K562 (cell line): ENCODE measurements at regions not wholly inside any gene's neighbourhood (a gene's known extent, or its start where the extent isn't known, plus 50 kb on each side); places are given as distances from the start of the nearest gene placed in this dataset.

Experiments
- ATAC-seq: fragments of 200-7000 bp; cut with Tn5 transposase; 3 replicates; pipeline ENCODE4 v1.9.1; 2020; ENCODE audit warnings: moderate library complexity
- BruUV-seq: library from RNA; stranded (reverse); fragments of 400-500 nt; replicated peaks from 2 replicates; lab custom pipeline; 2021; lab: Mats Ljungman, UMichigan
- CTCF ChIA-PET: fragments of 300-600 bp; formaldehyde crosslinking; extraction: SDS; loops from one replicate; lab custom pipeline; 2021; ENCODE audit warnings: low intra/inter-chr PET ratio; lab: Yijun Ruan, JAX
- POLR2A ChIA-PET: fragments of 300-600, 350-650 bp; sonication (Branson Sonifier 250); formaldehyde crosslinking; extraction: SDS; loops from one replicate; lab custom pipeline; 2021; ENCODE audit warnings: antibody characterized with exemption, inconsistent platforms; lab: Yijun Ruan, JAX
- DNase-seq, 4 experiments: peaks; one replicate each; pipeline versions ENCODE4 v3.0.0 to v3.0.0-alpha.2; 2011 to 2018; ENCODE audit warnings: low spot score in 3 of 4, mixed read lengths in 3 of 4; ENCODE audit errors: extremely low read depth in 1 of 4
- FAIRE-seq: peaks from 2 replicates; lab custom pipeline; 2011; peaks lifted over from hg19 to GRCh38; lab: Jason Lieb, UNC
- H2AFZ ChIP-seq: 2 replicates; pipeline ENCODE4 v1.6.0; 2011; ENCODE audit warnings: low read depth, low read length, control low read depth, inconsistent platforms
- H3K27ac ChIP-seq: fragments of 200-600 bp; 3 replicates; pipeline ENCODE4 v1.8.0; 2011; ENCODE audit warnings: low read depth, mild to moderate bottlenecking, control low read depth, inconsistent platforms, low read length, moderate library complexity, mixed read lengths; ENCODE audit errors: extremely low read depth
- H3K27me3 ChIP-seq, 2 experiments: fragments of 300-600 bp in 1 of 2; 2 replicates in 1 of 2; 3 replicates in 1 of 2; pipeline versions ENCODE4 v1.6.0 to v1.8.0; 2011; ENCODE audit warnings: inconsistent platforms in 2 of 2, low read length in 2 of 2, mild to moderate bottlenecking in 1 of 2, mixed read lengths in 1 of 2, moderate library complexity in 1 of 2; ENCODE audit not compliant: control insufficient read depth in 2 of 2, insufficient read depth in 2 of 2
- H3K36me3 ChIP-seq: fragments of 300-600 bp; 3 replicates; pipeline ENCODE4 v1.8.0; 2011; ENCODE audit warnings: mild to moderate bottlenecking, low read length, inconsistent platforms; ENCODE audit not compliant: control insufficient read depth, insufficient read depth
- H3K4me1 ChIP-seq, 2 experiments: fragments of 200-600 bp in 1 of 2; replicated peaks in 1 of 2; 2 replicates in 1 of 2; 3 replicates in 1 of 2; pipeline versions ENCODE4 v1.5.1 to v1.8.0; 2011; ENCODE audit warnings: inconsistent platforms in 2 of 2, low read length in 2 of 2, mild to moderate bottlenecking in 1 of 2, mixed read lengths in 1 of 2, moderate library complexity in 1 of 2; ENCODE audit not compliant: control insufficient read depth in 2 of 2, insufficient read depth in 2 of 2
- H3K4me2 ChIP-seq: 2 replicates; pipeline ENCODE4 v1.6.1; 2011; ENCODE audit warnings: low read length, control low read depth, inconsistent platforms, mixed read lengths; ENCODE audit not compliant: insufficient read depth
- H3K4me3 ChIP-seq: fragments of 200-600 bp; sonication (generic), shearing (Covaris generic); 2 replicates; pipeline ENCODE4 v1.5.1; 2016; ENCODE audit warnings: control low read depth, inconsistent platforms
- H3K79me2 ChIP-seq: fragments of 200-600 bp; 3 replicates; pipeline ENCODE4 v1.8.0; 2011; ENCODE audit warnings: low read length, inconsistent platforms; ENCODE audit not compliant: control insufficient read depth, insufficient read depth
- H3K9ac ChIP-seq, 2 experiments: 2 replicates each; pipeline versions ENCODE4 v1.6.0 to v1.6.1; 2011; ENCODE audit warnings: low read depth in 2 of 2, low read length in 2 of 2, control low read depth in 1 of 2, inconsistent platforms in 1 of 2, mild to moderate bottlenecking in 1 of 2, mixed read lengths in 1 of 2; ENCODE audit not compliant: insufficient read depth in 1 of 2
- H3K9me1 ChIP-seq: one replicate; pipeline ENCODE4 v1.6.0; 2011; ENCODE audit warnings: inconsistent platforms, mild to moderate bottlenecking, low read length, moderate library complexity; ENCODE audit not compliant: control insufficient read depth, insufficient read depth
- H3K9me3 ChIP-seq: replicated peaks from 2 replicates; pipeline ENCODE4 v1.5.1; 2011; ENCODE audit warnings: low read depth, low read length, inconsistent platforms; ENCODE audit not compliant: control insufficient read depth, insufficient read depth
- H4K20me1 ChIP-seq: replicated peaks from 2 replicates; pipeline ENCODE4 v1.6.1; 2011; ENCODE audit warnings: low read length, inconsistent platforms, mixed read lengths; ENCODE audit not compliant: control insufficient read depth, insufficient read depth
- BMI1 ChIP-seq: fragments of 150-350 bp; IDR thresholded peaks from 2 replicates; pipeline ENCODE4 v1.6.1; 2014; ENCODE audit warnings: low read length
- EP400 ChIP-seq: fragments of 450-650 bp; IDR thresholded peaks from 2 replicates; pipeline ENCODE4 v1.6.1; 2017; ENCODE audit warnings: antibody characterized with exemption, mild to moderate bottlenecking, moderate library complexity
- HMG20B ChIP-seq: fragments of 250-450 bp; sonication (Bioruptor Pico); IDR thresholded peaks from 2 replicates; pipeline ENCODE4 v1.5.0; 2021; ENCODE audit warnings: mild to moderate bottlenecking
- MIER1 ChIP-seq: fragments of 450-650 bp; IDR thresholded peaks from 2 replicates; pipeline ENCODE4 v1.6.1; 2016; ENCODE audit warnings: antibody characterized with exemption, mild to moderate bottlenecking, low read depth
- POLR2AphosphoS2 ChIP-seq: IDR thresholded peaks from 2 replicates; pipeline ENCODE4 v1.6.1; 2012; ENCODE audit warnings: low read length, improper control_type of control experiment
- PRMT5 ChIP-seq: sonication (generic); formaldehyde crosslinking; IDR thresholded peaks from 2 replicates; pipeline ENCODE4 v1.5.0; 2020; ENCODE audit warnings: missing genetic modification reagents
- RBM34 ChIP-seq: fragments of 200-400 bp; formaldehyde crosslinking; IDR thresholded peaks from 2 replicates; pipeline ENCODE4 v1.6.1; 2018; ENCODE audit warnings: low read length, borderline replicate concordance; ENCODE audit not compliant: insufficient read depth
- SAFB ChIP-seq: fragments of 200-400 bp; formaldehyde crosslinking; IDR thresholded peaks from 2 replicates; pipeline ENCODE4 v1.6.1; 2017; ENCODE audit warnings: low read depth, low read length, borderline replicate concordance
- WGBS: fragments of 100-300 bp; shearing (Covaris generic); methylation state at CpG from one replicate; pipeline ENCODE4 v1.1.6; 2016; ENCODE audit warnings: low coverage, mixed read lengths; ENCODE audit not compliant: insufficient coverage; ENCODE audit errors: missing lambda C conversion rate; 5-methylcytosine and 5-hydroxymethylcytosine counted together
- in situ Hi-C: fragments of 300-500 bp; cut with MboI; formaldehyde crosslinking; loops from 4 replicates; pipeline ENCODE4 v1.15.0; 2018; ENCODE audit warnings: inconsistent platforms, mixed read lengths
- intact Hi-C: fragments of 100-400 bp; cut with micrococcal nuclease; formaldehyde crosslinking; loops from 2 replicates; pipeline ENCODE4 v1.14.2; 2022
- TF ChIP-seq, protein P1 (sequence below): fragments of 450-650 bp; IDR thresholded peaks from 2 replicates; pipeline ENCODE4 v1.6.1; 2016; ENCODE audit warnings: low read depth, mild to moderate bottlenecking, moderate library complexity
- TF ChIP-seq, protein P2 (sequence below): fragments of 450-650 bp; IDR thresholded peaks from 2 replicates; pipeline ENCODE4 v1.6.1; 2018; ENCODE audit warnings: mild to moderate bottlenecking, low read depth; ENCODE audit not compliant: partially characterized antibody
- TF ChIP-seq, protein P3 (sequence below): fragments of 450-650 bp; IDR thresholded peaks from 2 replicates; pipeline ENCODE4 v1.6.1; 2016; ENCODE audit warnings: borderline replicate concordance

DNA sequence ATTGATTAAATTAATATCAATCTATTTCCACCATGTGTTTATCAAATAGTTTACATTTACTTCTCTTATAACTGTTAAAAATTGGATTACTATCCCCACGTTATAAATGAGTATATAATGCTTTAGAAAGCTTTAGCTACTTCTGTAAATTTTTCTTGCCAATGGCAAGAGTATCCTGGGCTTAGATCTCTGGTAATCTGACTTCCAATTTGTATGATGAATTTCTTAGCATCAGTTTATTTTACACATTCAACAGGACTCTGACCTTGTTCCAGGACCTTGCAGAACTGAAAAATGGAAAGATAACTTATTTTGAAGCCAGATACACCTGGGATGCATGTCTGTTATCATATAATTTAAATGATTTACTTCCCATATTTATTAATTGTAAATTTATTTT, 2759.4 kb downstream of the PCDH9 start:
- Histone ChIP-seq H3K36me3 (no peaks in the 10 kb centered on the region), H3K27me3 (no peaks in the 10 kb centered on the region), H3K9me3 (no peaks in the 10 kb centered on the region), H2AFZ (no peak overlapping the region), H3K4me2 (no peak overlapping the region), H3K4me1 (no peaks in the 10 kb centered on the region), H3K79me2 (no peaks in the 10 kb centered on the region), H4K20me1 (no peaks in the 10 kb centered on the region), H3K9me1 (no peaks in the 10 kb centered on the region), H3K27ac (no peak overlapping the region), H3K9ac (no peak overlapping the region), H3K4me3 (no peak overlapping the region)
- no peak for ATAC-seq
- no peak for DNase-seq
- ChIA-PET CTCF (no interaction called here), POLR2A (no interaction called here)
- WGBS, result 0% methylated on average over 1 of the region's 1 CpG
- intact Hi-C loops, result no loop called here
- no peak for FAIRE-seq
- no TSS peak for BruUV-seq
- no peak for TF ChIP-seq BMI1
- TF ChIP-seq, protein P1, sequence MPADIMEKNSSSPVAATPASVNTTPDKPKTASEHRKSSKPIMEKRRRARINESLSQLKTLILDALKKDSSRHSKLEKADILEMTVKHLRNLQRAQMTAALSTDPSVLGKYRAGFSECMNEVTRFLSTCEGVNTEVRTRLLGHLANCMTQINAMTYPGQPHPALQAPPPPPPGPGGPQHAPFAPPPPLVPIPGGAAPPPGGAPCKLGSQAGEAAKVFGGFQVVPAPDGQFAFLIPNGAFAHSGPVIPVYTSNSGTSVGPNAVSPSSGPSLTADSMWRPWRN, result no peak
- no peak for TF ChIP-seq PRMT5
- TF ChIP-seq MIER1, result no peak
- TF ChIP-seq SAFB, result no peak
- TF ChIP-seq, protein P2, sequence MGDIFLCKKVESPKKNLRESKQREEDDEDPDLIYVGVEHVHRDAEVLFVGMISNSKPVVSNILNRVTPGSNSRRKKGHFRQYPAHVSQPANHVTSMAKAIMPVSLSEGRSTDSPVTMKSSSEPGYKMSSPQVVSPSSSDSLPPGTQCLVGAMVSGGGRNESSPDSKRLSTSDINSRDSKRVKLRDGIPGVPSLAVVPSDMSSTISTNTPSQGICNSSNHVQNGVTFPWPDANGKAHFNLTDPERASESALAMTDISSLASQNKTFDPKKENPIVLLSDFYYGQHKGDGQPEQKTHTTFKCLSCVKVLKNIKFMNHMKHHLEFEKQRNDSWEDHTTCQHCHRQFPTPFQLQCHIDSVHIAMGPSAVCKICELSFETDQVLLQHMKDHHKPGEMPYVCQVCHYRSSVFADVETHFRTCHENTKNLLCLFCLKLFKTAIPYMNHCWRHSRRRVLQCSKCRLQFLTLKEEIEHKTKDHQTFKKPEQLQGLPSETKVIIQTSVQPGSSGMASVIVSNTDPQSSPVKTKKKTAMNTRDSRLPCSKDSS, result no peak
- no peak for TF ChIP-seq HMG20B (CRISPR knock-in tag)
- TF ChIP-seq EP400, result no peak
- no peak for TF ChIP-seq POLR2AphosphoS2
- no peak for TF ChIP-seq RBM34
- TF ChIP-seq, protein P3, sequence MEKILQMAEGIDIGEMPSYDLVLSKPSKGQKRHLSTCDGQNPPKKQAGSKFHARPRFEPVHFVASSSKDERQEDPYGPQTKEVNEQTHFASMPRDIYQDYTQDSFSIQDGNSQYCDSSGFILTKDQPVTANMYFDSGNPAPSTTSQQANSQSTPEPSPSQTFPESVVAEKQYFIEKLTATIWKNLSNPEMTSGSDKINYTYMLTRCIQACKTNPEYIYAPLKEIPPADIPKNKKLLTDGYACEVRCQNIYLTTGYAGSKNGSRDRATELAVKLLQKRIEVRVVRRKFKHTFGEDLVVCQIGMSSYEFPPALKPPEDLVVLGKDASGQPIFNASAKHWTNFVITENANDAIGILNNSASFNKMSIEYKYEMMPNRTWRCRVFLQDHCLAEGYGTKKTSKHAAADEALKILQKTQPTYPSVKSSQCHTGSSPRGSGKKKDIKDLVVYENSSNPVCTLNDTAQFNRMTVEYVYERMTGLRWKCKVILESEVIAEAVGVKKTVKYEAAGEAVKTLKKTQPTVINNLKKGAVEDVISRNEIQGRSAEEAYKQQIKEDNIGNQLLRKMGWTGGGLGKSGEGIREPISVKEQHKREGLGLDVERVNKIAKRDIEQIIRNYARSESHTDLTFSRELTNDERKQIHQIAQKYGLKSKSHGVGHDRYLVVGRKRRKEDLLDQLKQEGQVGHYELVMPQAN, result no peak
- TF ChIP-seq, all 486 proteins: peak for 0
- in situ Hi-C loops, result no loop called here
